ENCODE measurements at regions not wholly inside any gene's neighbourhood (a gene's known extent, or its start where the extent isn't known, plus 50 kb on each side); places are given as distances from the start of the nearest gene placed in this dataset.
A peak's percentile ranks its signal among the peaks of the same experiment; 100 is the strongest.
"Not testable (repeated sequence)": the region's sequence is repeated elsewhere in the genome, so short reads cannot be mapped to it uniquely, and the experiment has no call there.

- no peak for DNase-seq (ENCODE audit: low read depth)
These were observed 470.0 kb upstream of the CAMK1G start for GRCh38 chr1:209113521-209113920.

- no peak for DNase-seq (ENCODE audit: low read depth)
These were observed 466.8 kb upstream of the CAMK1G start for GRCh38 chr1:209116705-209117104.

DNA sequence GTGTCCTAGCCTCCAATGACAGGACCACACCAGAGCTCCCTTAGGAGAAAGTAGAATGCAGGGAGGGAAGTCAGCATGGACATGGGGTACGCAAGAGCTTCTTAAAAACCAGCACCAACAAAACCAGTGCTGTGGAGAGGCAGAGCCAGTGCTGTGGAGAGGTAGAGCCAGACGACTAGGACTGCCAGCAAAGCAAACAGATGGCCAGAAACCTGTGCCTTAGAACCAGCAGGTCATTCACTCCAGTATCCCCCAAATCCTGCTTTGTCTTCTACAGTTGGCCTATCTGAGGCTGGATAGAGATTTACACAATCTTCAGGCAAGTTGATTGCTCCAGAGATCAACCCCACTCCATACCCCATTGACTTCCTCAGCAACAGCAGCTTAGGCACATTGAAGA, 459.9 kb upstream of the CAMK1G start:
- no peak for DNase-seq (ENCODE audit: low read depth)

DNA sequence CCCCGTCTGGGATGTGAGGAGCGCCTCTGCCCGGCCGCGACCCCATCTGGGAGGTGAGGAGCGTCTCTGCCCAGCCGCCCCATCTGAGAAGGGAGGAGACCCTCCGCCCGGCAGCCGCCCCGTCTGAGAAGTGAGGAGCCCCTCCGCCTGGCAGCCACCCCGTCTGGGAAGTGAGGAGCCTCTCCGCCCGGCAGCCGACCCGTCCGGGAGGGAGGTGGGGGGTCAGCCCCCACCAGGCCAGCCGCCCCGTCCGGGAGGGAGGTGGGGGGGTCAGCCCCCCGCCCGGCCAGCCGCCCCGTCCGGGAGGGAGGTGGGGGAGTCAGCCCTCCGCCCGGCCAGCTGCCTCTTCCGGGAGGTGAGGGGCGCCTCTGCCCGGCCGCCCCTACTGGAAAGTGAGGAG, 454.4 kb upstream of the CAMK1G start:
- not testable (repeated sequence) for DNase-seq (ENCODE audit: low read depth)

- no peak for DNase-seq (ENCODE audit: low read depth)
These were observed 452.6 kb upstream of the CAMK1G start for GRCh38 chr1:209130886-209131285.

GRCh38 chr1:209132736-209133467, 450.6 kb upstream of the CAMK1G start:
- DNase-seq (ENCODE audit: low read depth) = no peak

DNA sequence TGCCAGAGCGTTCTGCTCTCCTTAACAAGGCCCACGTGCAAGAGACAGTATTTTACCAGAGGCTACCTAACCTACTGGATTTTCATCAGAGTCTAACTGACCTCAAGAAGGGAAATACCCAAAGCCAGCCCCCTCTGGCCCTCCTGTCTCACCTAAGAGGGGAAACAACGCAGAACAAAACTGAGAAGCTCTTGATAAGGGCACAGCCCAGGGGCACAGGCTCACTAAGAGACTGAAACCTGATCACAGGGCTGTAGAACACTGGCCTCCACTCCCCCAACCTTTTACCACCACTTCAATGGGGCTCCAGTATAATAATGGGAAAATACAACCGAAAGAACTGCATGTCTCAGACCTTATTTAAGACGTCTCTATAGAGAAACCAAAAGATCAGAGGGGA, 449.5 kb upstream of the CAMK1G start:
- DNase-seq (ENCODE audit: low read depth) = no peak

DNA sequence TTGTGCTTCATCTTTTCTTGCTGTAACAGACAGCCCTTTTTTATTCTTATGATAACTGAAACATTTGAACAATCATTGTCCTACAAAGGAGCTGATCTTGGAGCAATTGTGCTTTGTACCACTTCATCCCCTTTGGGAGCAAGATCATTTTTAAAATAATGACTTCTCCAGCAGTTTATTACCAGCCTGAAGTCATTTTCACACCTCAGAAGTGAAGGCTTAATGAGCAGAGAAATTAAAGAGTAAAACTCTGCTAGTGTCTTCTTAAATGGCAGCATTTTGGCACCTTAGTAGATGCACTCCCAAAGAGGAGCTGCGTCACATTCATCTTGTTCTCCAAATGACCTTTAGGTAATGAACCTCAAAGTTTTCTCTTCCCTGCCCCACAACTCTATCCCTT, 439.6 kb upstream of the CAMK1G start:
- DNase-seq (ENCODE audit: low read depth) = no peak

DNA sequence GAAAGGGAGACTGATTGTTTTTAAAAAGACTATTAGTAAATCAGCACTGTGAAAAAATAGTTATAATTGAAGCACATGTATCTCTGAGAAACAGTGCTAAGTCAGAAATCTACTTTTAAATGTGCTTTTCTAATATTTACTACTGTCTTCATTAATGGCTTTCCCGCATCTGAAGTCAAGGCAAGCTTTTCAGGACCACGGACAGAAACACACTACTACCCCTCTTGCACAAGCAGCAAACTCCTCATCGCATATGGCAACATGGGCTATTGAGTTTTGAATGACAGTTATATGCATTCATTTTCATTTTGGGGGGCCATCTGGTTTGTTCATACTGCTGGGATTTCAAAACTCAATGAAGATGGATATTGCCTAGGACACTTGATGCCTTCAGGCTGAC, 433.4 kb upstream of the CAMK1G start:
- DNase-seq (ENCODE audit: low read depth) = peak; percentile 12

DNA sequence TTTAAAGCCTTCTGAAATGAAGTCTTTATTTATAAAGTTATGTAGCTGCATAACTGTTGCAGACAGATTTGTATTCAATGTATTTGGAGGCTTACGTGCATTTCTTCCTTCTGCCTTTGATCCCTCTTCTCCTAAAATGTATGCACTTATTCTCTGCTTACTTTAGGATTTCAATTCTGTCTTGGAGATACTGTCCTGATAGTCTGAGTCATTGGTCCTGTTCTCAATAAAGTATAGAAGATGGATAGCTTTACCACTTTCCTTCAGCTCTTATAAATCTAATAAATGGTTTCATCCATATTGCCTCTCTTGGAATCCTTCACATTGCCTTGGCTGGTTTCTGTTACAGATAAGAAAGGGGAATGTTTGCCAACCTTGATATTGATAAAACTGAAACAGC, 430.1 kb upstream of the CAMK1G start:
- no peak for DNase-seq (ENCODE audit: low read depth)

- no peak for DNase-seq (ENCODE audit: low read depth)
These were observed 428.6 kb upstream of the CAMK1G start for GRCh38 chr1:209154912-209155311.

- DNase-seq (ENCODE audit: low read depth) = no peak
These were observed 428.0 kb upstream of the CAMK1G start for GRCh38 chr1:209155546-209155945.

GRCh38 chr1:209156991-209157390, 426.5 kb upstream of the CAMK1G start:
- DNase-seq (ENCODE audit: low read depth) = no peak

GRCh38 chr1:209157546-209158249, 425.8 kb upstream of the CAMK1G start:
- no peak for DNase-seq (ENCODE audit: low read depth)

GRCh38 chr1:209158851-209159250, 424.7 kb upstream of the CAMK1G start:
- no peak for DNase-seq (ENCODE audit: low read depth)

GRCh38 chr1:209160230-209160629, 423.3 kb upstream of the CAMK1G start:
- DNase-seq (ENCODE audit: low read depth) = no peak

DNA sequence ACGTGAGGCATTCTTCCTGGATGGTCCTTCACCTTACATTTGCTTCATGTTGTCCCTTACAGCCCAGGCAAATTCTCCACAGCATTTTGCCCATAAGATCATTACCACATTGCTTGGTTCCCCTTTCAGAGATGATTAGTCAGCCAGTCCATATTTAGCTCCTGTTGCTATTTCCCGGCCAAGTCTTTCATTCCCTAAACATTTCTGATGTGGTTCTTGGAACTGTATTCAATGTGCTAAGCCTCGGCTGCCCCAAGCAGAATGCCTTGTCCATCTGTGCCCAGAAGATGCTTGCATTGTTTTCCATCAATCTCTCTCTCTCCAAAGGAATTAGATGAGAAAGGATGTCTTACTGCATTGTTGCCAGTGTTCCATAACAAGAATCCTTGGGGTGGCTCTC, 420.9 kb upstream of the CAMK1G start:
- no peak for DNase-seq (ENCODE audit: low read depth)

DNA sequence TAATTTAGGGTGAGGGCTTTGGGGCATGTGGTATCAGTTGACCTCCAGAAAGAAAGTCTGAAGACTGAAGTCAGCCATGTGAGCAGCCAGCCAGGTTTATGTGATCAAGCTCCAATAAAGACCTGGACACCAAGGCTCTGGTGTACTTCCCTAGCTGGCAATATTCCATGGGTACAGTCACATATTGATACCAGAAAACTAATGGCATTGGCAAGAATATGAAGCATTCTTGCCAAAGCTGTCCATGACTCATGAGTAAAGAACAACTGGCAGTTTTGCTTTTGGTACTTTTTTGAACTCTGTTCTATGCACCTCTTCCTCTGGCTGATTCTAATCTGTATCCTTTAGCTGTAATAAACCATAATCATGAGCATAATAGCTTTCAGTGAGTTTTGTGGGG, 415.3 kb upstream of the CAMK1G start:
- DNase-seq (ENCODE audit: low read depth) = peak; percentile 40

- no peak for DNase-seq (ENCODE audit: low read depth)
These were observed 412.4 kb upstream of the CAMK1G start for GRCh38 chr1:209171151-209171550.

GRCh38 chr1:209172286-209172685, 411.2 kb upstream of the CAMK1G start:
- DNase-seq (ENCODE audit: low read depth) = no peak

DNA sequence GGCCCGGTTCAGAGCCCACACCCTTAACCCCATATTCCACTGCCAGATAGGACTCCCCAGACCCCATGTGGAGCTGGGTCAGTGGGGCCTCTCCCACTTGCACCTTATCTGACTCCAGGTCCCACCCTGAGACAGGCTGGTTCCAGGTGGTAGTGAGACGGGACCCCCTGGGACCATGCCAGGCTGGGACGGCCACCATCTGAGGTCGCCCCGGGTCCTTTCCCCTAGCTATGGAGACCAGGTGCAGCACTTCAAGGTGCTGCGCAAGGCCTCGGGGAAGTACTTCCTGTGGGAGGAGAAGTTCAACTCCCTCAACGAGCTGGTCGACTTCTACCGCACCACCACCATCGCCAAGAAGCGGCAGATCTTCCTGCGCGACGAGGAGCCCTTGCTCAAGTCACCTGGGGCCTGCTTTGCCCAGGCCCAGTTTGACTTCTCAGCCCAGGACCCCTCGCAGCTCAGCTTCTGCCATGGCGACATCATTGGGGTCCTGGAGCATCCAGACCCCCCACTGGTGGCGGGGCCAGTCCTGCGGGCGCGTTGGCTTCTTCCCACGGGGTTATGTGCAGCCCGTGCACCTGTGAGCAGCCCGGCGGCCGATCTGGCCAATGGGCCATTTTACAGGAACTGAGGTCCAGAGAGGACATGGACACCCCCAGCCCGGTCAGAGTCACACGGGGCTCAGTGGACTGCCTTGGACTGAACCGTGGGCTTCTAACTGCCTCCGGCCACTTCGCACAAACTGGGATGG, 410.5 kb upstream of the CAMK1G start:
- DNase-seq (ENCODE audit: low read depth) = not testable (repeated sequence)

- not testable (repeated sequence) for DNase-seq (ENCODE audit: low read depth)
These were observed 409.7 kb upstream of the CAMK1G start for GRCh38 chr1:209173796-209174195.

DNA sequence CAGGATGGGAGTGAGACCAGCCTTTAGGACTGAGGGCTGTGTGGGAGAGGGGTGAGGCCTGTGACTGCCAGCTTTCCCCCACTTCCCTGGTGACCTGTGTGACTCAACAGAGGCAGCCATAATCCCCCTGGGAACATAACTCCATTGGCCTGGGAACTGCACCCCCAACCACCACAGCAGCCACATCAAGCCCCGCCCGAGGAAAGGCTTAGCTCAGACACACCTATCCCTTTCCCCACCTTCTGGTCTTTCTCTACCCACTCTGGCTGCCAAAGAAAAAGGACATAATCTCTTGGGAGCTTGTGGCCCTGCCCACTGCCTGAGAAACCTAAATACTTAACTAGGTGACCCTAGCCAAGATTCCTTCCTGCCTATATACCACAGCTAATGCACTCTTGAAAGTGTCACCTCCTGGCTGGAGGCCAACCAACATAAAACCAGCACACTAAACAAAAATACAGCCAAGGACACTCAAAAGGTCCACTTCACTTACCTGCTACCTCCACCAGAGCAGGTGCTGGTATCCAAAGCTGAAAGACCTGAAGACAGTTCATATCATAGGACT, 406.6 kb upstream of the CAMK1G start:
- DNase-seq (ENCODE audit: low read depth) = no peak
